Prostate gland (tissue), 2 donors: ENCODE measurements at regions not wholly inside any gene's neighbourhood (a gene's known extent, or its start where the extent isn't known, plus 50 kb on each side); places are given as distances from the start of the nearest gene placed in this dataset.

ENCODE experiments used
- CTCF ChIP-seq, 4 experiments: fragments of 200-600 bp in 2 of 4; fragments of 450-650 bp in 2 of 4; sonication (generic) in 2 of 4; IDR thresholded peaks; 1 replicate in 3 of 4; 2 replicates in 1 of 4; pipeline ENCODE4 v1.5.1; 2016 to 2019; ENCODE audit warnings: antibody characterized with exemption in 4 of 4, mild to moderate bottlenecking in 2 of 4, moderate library complexity in 2 of 4
- POLR2AphosphoS5 ChIP-seq: sonication (generic); formaldehyde crosslinking; IDR thresholded peaks from one replicate; pipeline ENCODE4 v1.6.1; 2017; ENCODE audit warnings: antibody characterized with exemption

- TF ChIP-seq POLR2AphosphoS5: no peak
- TF ChIP-seq CTCF (IDR thresholded peaks at IDR 0.05): no peak
Observed at GRCh38 chr11:79594834-79595233, 154.0 kb upstream of the TENM4 start.
